Neural cell (in vitro differentiated cells): ENCODE measurements at regions not wholly inside any gene's neighbourhood (a gene's known extent, or its start where the extent isn't known, plus 50 kb on each side); places are given as distances from the start of the nearest gene placed in this dataset.

Experiments
- CTCF ChIP-seq: fragments of 450-650 bp; IDR thresholded peaks from 2 replicates; pipeline ENCODE4 v1.5.1; 2014; ENCODE audit warnings: antibody characterized with exemption, mild to moderate bottlenecking, moderate library complexity; ENCODE audit not compliant: poor library complexity, severe bottlenecking
- EP300 ChIP-seq: fragments of 450-650 bp; conservative IDR thresholded peaks from 2 replicates; pipeline ENCODE4 v1.6.1; 2014; ENCODE audit warnings: antibody characterized with exemption, mild to moderate bottlenecking, moderate library complexity; ENCODE audit not compliant: poor library complexity, severe bottlenecking
- EZH2 ChIP-seq: fragments of 200-600, 300-800 bp; shearing (Covaris generic), sonication (generic); IDR thresholded peaks from 2 replicates; pipeline ENCODE4 v1.6.1; 2014; ENCODE audit warnings: antibody characterized with exemption, low read length, borderline replicate concordance, mild to moderate bottlenecking; ENCODE audit not compliant: insufficient read depth, poor library complexity, severe bottlenecking
- MXI1 ChIP-seq: fragments of 450-650 bp; conservative IDR thresholded peaks from 2 replicates; pipeline ENCODE4 v1.6.1; 2014; ENCODE audit warnings: antibody characterized with exemption, mild to moderate bottlenecking; ENCODE audit not compliant: poor library complexity, severe bottlenecking
- POLR2AphosphoS5 ChIP-seq: IDR thresholded peaks from 2 replicates; pipeline ENCODE4 v1.6.1; 2012
- RAD21 ChIP-seq: fragments of 450-650 bp; conservative IDR thresholded peaks from 2 replicates; pipeline ENCODE4 v1.6.1; 2014; ENCODE audit warnings: antibody characterized with exemption, mild to moderate bottlenecking, moderate library complexity
- SMC3 ChIP-seq: fragments of 450-650 bp; conservative IDR thresholded peaks from 2 replicates; pipeline ENCODE4 v1.6.1; 2014; ENCODE audit warnings: antibody characterized with exemption, mild to moderate bottlenecking, moderate library complexity; ENCODE audit not compliant: poor library complexity
- TF ChIP-seq, protein P1 (sequence below): IDR thresholded peaks from 2 replicates; pipeline ENCODE4 v1.6.1; 2012; ENCODE audit warnings: borderline replicate concordance

- no peak for TF ChIP-seq POLR2AphosphoS5
- TF ChIP-seq, protein P1, sequence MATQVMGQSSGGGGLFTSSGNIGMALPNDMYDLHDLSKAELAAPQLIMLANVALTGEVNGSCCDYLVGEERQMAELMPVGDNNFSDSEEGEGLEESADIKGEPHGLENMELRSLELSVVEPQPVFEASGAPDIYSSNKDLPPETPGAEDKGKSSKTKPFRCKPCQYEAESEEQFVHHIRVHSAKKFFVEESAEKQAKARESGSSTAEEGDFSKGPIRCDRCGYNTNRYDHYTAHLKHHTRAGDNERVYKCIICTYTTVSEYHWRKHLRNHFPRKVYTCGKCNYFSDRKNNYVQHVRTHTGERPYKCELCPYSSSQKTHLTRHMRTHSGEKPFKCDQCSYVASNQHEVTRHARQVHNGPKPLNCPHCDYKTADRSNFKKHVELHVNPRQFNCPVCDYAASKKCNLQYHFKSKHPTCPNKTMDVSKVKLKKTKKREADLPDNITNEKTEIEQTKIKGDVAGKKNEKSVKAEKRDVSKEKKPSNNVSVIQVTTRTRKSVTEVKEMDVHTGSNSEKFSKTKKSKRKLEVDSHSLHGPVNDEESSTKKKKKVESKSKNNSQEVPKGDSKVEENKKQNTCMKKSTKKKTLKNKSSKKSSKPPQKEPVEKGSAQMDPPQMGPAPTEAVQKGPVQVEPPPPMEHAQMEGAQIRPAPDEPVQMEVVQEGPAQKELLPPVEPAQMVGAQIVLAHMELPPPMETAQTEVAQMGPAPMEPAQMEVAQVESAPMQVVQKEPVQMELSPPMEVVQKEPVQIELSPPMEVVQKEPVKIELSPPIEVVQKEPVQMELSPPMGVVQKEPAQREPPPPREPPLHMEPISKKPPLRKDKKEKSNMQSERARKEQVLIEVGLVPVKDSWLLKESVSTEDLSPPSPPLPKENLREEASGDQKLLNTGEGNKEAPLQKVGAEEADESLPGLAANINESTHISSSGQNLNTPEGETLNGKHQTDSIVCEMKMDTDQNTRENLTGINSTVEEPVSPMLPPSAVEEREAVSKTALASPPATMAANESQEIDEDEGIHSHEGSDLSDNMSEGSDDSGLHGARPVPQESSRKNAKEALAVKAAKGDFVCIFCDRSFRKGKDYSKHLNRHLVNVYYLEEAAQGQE = no peak
- no peak for TF ChIP-seq EZH2
- TF ChIP-seq CTCF = no peak
- TF ChIP-seq MXI1 = no peak
- no peak for TF ChIP-seq EP300
- TF ChIP-seq RAD21 = no peak
- no peak for TF ChIP-seq SMC3
Observed at GRCh38 chr13:62706048-62706447, 1290.4 kb upstream of the PCDH20 start.
